Myocyte (in vitro differentiated cells): ENCODE measurements at regions not wholly inside any gene's neighbourhood (a gene's known extent, or its start where the extent isn't known, plus 50 kb on each side); places are given as distances from the start of the nearest gene placed in this dataset.
"Not testable (repeated sequence)": the region's sequence is repeated elsewhere in the genome, so short reads cannot be mapped to it uniquely, and the experiment has no call there.

ENCODE experiments used
- DNase-seq: peaks from one replicate; pipeline ENCODE4 v3.0.0-alpha.2; 2012; ENCODE audit warnings: low read depth

DNA sequence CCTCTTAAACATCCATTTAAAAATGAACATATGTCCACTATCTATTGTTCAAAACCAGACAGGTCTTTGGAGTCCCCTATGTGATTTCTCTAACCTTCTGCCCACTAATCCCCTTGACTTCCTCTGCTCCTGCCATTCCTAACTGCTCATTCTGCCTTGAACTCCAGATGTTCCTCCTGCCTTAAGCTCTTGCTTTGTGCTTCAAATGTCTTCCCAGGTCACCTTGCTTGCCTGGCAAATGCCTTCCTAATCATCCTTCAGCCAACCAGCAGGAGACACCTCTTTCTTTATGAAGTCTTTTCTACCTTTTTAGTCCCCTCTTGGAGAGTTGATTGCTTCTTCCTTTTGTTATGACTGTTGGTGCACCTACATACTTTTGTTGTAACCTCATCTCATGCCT, 1043.0 kb upstream of the CHAC2 start:
- no peak for DNase-seq

DNA sequence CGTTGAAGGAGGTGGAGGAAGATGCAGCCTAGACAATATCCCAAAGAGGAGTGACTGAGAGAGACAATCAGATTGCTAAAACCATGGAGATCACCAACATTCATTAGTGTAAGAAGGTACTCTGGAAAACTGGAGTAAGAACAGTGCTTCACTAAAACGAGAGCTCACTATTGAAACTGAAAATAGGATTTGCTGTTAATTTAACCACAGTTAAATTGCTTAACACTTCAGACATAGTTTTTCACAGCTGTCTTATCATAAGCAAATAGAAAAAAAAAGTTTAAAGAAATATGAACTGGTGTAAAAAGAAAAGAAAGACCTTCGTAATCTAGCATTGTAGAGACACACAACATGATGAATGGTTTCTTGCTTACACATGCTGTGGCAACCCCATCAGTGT, 1049.8 kb upstream of the CHAC2 start:
- DNase-seq: no peak

DNA sequence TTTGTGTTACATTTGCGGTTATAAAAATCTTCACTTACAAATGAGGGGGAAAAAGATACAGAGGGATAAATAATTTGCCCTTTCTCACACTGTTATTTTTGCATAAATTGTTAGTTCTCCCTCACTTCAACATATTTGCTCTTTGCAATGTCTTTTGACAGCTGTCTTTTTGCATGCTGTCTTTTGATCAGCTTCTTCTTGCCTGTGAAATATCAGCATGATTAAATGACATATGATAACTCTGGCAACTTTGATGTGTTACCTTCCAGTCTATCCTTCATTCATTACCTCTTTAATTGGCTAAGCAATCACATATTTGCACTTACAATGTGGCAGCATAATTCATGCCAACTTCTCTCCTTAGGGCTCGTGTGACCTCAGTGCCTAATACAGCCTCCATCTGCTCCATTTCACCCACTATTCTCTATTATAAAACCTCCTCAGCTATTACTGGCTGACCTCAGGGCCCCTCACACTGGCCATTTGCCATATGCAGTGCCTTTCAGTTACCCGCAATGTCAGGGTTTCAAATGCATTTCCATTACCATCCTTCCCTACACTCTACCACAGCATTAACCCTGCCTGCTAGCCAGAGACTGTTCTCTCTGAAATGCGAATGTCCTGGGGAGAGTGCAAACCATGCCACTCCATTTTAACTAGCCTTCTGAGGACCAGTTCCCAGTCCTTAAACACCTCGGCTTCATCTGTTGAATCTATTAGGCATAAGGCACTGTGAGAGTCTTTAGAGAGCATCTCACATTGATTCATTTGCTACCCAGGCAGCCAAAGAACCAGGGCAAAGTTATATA, 1056.6 kb upstream of the CHAC2 start:
- DNase-seq: no peak

DNA sequence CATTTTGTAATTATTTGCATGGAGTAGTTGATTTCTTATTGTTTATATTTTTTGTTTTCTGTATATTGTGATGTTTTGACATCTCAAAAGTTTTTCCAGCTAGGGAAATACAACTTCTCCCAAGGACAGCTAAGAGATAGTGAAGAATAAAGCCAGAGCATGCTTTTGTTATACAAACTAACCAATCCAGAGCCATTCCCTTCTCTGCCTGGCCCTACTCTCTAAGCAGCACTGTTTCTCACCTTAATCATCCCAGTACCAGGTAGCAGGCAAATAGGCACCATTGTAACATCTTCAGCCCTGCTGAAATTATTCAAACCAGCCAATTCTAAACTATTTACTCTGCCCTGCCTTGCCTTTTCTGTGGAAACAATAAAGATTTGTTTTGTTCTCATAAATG, 1063.4 kb upstream of the CHAC2 start:
- no peak for DNase-seq

DNA sequence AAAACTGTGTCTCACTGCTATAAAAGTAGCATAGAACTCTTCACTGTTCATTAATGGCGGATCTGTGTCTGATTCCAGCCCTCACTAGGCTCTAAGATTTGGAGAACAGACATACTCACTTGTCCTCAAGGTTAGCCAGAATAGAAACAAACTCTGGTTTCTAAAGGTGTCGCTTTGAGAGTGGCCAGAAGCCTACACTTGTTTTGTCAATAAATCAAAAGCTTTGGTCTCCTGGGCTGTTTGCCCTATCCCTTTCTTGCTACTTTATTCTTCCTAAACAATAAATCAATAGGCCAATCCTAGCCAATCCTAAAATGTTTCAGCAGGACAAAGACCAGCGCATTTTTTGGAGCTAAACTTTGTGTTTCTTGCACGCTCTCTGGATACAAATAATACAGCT, 1064.6 kb upstream of the CHAC2 start:
- no peak for DNase-seq

DNA sequence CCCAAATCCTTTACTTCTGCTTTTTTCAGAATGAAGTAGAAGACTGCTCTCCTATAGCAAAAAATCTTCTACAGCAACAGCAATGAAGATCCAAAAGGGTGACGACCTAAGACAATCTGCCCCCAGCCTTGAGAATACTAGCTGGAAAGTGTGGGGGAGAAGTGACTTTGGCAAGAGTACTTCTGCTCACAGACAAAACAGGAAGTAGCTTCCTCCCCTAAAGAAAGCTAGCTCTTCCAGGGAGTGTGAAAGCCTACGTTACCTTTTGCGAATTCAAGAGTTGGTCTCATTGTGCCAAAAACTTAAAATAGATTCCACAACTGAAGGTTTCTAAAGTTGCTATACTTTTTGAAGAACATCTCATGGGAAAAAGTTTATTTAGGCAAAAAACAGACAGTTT, 1069.2 kb upstream of the CHAC2 start:
- no peak for DNase-seq

DNA sequence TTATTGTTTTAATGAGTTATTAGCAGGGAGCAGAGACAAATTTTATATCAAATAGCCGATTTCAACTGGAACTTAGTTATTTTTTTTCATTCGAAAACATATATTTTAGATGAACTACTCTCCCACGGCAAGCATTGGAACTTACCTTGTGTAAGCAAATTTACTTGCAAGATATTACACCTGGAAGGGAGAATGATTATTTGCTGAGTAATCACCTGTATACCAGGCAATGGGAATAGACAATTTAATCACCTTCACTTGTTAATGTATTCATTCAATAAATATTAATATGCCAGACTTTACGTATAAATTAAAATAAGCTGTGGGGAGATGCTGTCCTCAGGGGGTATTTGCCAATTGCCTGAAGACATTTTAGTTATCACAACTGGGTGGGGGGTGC, 1069.9 kb upstream of the CHAC2 start:
- no peak for DNase-seq

DNA sequence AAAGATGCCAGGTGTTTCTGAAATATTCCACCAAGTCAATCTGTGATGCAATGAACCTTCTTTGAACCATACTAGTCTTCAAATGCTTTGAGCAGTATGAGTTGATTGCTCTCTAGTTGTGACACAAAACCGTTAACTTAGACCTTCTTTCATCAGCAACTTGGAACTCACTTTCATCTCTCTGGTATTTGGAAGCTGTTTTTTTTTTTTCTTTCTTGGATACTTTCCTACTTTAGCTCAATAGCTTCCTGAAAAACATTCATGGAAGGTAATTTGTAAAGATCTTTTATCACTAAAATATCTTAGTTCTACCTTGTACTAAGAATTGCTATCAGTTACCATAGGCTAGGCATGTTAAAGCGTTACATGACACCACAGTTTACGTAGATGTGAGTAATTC, 1071.9 kb upstream of the CHAC2 start:
- DNase-seq: no peak

DNA sequence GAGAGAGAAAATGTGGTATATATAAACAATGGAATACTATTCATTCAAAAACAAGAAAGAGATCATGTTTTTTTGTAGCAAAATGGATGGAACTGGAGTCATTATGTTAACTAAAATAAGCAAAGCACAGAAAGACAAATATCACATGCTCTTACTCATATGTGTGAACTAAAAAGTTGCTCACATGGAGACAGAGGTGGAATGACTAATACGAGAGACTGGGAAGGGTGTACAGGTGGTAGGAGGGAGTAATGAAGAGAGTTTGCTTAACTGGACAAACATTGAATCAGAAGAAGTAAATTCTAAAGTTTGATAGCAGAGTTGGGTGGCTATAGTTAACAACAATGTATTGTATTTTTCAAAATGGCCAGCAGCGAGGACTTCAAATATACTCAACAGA, 1080.7 kb upstream of the CHAC2 start:
- DNase-seq: no peak

DNA sequence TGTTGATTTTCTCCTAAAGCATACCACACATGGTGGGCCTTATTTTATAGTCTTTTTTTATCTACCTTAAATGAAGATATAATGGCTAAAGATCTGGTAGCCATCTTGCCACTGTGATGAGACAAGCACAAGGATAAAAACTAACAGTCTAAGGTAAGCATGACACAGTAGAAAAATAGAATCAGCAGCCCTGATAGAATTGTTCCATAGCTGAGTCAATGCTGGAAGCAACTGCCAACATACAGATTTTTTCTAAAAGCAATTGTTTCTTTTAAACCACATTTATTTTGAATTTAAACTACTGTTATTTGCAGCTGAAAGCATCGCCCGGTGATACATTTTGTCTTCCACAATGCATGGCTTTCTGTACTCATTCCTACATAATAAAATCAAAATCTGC, 1091.5 kb upstream of the CHAC2 start:
- no peak for DNase-seq

DNA sequence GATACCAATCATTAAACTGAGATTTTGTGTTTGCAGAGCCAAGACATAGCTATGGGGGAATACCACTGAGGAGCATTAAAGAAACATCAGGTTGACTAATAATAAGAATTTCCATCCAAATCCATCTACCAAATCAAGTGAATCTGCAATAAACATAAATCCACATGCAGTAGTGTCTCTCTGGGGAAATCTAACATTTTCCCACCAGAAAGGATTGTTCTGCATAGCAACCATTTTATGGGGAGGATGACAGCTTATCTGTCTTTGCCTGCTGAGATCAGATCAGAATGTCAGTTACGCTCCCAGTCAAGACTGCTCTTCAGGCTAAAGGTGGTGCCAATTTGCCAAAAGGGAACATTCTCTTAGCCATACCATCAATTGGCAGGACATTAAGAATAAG, 1098.9 kb upstream of the CHAC2 start:
- DNase-seq: no peak

DNA sequence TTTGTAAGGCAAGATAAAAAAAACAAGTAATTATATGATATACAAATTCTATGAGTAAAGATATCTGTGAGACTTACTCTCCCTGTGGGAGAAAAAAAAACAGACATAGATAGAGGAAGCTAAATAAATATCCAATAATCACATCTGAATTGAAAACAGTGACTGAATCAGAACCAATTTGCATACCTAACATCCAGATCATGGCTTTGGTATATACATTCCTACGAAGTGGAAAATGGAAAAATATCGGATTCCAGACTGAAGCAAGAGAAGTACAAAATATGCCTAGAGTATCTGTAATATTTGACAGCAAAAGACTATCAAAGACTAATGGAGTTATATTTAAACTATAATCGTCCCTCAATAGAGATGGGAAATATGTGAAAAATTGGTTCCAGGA, 1108.1 kb upstream of the CHAC2 start:
- DNase-seq: no peak

DNA sequence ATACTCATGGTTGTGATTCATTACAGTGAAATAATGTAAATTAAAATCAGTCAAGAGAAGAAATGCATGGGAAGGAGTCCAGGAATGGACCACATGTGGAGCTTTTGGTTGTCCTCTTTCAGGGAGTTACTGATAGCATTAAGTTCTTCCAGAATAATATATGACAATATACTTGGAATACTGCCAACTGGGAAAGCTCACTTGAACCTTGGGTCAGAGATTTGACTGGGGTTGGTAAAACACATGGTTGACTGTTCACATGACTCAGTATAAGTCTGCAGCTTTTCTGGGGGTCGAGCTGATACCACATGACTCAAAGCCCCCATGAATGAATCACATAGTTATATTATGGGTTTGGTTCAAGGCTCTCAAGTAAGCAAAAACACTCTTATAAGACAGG, 1109.0 kb upstream of the CHAC2 start:
- DNase-seq: no peak

DNA sequence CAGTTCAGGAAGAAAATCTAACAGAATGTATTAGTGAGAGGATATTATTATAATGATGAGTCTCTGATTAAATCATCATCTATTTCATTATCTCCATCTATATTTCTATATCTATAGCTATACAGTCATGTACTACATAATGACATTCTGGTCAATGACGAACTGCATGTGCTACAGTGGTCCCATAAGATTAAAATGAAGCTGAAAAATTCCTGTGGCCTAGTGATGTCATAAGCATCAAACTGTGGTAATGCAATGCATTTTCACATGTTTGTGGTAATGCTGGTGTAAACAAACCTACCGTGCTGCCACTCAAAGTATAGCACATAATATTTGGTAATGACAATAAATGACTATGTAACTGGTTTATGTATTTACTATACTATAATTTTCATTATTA, 1127.9 kb upstream of the CHAC2 start:
- no peak for DNase-seq

DNA sequence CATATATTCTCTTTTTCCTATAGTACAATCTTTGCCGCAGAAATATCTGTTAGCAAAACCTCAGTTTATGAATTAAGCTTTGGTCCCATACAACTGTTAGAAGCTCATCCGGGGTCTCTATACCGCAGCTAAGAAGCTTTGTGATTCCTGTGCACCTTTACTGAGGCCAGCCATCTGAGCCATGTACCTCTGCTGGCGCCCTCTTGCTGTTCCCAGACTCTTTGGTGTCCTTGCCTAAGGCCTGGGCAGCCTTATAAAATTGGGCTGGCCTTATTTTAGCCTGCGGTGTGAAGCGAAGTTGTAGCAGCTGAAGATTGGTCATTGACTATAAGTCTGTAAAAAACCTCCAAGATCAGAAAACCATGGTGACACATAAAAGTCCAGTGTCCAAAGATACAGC, 1135.1 kb upstream of the CHAC2 start:
- no peak for DNase-seq

DNA sequence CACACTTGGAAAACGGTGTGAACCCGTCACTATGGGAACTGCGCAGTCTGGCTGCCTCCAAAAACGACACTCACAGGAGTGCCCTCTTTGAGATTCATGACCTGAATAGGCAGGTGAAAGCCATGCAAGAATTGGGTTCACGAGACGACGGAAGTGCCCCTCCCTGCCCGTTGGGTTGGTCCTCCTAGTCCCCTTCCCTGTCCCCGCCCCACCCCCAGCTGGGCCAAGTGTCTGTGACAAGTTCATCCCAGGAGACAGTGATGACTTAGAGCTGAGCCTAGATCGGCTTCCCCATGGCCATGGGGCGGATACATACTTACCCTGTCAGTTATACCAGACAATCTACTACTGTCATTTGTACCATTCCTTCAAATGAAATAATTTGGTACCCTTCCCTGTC, 1137.7 kb upstream of the CHAC2 start:
- DNase-seq: no peak

DNA sequence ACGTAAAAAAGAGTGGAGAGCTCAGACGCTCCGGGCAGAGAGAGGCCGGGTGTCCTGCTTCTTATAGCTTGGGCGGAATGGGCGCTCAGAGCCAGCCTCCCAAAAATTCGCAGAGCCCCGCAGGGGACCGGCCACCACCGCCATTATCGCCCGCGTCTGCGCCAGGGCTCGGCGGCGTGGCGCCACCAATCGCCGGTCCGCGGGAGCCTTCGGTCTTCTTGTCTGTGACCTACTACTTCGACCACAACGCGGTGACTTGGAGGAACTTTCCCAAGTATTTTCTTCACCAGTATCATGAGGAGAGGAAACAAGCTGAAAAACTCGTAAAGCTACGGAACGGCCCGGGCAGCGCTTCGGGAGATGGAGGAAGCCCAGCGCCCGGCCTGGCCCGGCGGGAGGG, 1138.1 kb upstream of the CHAC2 start:
- no peak for DNase-seq

DNA sequence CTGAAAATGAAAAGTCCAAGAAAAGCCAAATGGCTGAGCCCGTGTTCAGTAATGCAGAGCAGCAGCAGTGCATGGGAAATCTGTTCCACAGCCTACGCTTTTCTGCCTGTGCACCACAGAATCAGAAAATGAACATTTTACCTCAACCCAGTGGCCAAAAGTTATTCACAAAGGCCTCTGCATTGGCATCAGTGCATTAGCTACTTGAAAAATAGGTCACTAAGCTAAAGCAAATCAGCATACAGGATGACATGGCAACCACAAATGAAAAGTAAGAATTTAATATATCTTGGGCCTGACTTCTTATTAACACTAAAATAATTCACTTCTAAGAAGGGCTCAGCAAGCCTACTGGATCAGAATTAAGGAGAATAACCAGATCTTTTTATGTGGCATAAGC, 1145.3 kb upstream of the CHAC2 start:
- no peak for DNase-seq

DNA sequence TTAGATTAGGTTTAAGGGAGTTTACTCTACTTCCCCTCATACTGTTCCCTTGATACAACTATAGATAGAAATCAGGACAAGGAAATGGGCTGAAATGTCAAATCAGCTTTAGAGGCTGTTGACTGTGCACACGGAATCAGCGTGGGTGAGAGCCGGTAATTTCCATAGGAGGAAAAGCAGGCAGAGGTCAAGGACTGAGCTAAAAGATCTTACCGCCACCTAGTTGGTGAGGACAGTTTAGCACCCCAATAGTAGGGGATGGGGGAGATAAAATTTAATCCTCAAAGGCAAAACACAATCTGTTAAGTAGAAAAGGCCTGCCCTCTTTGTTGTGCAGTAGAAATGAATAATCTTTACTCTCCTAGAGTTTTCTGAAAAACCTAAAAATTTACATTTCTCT, 1154.5 kb upstream of the CHAC2 start:
- DNase-seq: no peak

DNA sequence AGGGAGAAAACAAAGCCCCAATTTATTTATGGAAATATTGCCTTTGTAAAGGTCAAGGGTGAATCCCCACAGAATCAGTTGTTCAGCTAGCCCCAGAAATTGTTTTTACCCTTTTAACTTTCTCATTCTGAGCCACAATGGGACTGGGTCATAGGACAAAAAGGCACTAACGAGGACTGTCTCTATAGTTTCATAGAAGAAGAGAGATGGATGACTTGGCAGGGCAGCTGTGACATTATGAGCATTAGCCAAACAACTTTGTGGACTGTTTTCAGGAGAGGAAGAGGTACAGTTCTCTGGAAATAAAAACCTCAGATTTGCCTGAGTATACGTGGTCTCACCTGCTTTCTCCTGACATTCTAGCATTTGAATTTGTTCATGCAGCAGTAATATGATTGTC, 1155.8 kb upstream of the CHAC2 start:
- DNase-seq: no peak

DNA sequence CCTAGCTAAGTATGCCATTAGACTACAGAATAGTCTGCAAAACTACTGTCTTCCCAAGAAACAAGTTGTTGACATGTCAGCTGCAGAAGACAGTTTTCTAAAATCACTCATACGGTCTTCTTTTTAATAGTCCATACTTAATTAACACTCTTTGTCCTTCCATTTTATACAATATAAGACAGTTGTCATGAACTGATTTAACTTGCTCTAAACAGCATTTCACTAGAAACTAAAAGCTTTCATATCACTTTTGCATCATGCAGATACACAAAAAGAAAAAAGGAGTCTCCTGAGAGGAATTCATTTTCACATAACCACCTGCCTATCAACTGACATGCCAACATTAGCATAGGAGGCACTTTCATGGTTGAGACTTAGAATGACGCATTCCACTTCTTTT, 1159.6 kb upstream of the CHAC2 start:
- DNase-seq: no peak

DNA sequence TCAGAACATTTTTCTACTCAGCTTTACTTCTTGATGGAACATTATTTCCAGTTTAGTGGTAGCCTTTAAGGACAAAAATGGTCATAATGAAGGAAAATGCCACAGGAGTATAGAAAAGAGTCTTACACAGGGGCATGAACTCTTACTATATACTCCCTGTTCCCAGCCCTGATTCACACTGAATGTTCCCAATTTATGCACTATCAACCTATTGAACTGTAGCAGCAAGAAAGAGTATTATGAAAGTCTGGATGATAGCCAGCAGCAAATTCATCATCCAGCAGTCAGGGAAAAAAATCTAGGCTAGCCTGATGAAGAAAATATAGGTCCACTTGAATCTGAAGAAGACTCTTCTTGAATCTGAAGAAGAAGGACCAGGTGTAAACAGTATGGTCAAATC, 1170.3 kb upstream of the CHAC2 start:
- no peak for DNase-seq

DNA sequence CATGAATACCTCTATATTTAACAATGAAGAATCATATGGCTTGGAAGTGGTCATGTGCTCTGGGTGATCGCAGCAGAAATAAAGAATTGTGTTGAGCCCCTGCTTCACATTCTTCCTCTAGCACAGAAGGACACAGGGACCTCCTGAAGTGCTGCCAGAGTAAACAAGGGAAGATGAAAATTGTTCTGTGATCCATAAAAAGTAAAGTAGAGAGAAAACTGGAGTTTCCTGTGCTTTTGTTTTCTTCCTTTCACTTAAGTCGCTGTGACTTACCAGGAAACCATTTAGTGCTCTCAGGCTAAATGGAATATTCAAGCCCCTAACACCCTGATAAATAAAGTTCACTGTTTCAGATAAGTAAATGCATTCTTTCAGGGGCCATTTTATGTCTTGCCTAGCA, 1173.6 kb upstream of the CHAC2 start:
- no peak for DNase-seq

DNA sequence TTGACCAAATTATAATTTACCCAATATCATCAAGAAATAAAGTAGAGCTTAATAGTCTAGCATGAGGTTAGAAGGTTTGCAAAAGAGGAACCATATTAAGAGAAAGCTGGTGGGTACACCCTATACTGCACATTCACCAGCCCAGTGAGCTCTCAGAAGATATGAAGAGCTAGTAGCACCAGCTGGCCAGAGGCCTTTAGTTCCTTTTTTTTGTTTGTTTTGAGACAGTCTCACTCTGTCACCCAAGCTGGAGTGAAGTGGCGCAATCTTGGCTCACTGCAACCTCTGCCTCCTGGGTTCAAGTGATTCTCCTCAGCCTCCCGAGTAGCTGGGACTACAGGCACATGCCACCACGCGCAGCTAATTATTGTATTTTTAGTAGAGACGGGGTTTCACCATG, 1183.5 kb upstream of the CHAC2 start:
- not testable (repeated sequence) for DNase-seq
